ENCODE measurements at regions not wholly inside any gene's neighbourhood (a gene's known extent, or its start where the extent isn't known, plus 50 kb on each side); places are given as distances from the start of the nearest gene placed in this dataset.
"Not testable (repeated sequence)": the region's sequence is repeated elsewhere in the genome, so short reads cannot be mapped to it uniquely, and the experiment has no call there.

DNA sequence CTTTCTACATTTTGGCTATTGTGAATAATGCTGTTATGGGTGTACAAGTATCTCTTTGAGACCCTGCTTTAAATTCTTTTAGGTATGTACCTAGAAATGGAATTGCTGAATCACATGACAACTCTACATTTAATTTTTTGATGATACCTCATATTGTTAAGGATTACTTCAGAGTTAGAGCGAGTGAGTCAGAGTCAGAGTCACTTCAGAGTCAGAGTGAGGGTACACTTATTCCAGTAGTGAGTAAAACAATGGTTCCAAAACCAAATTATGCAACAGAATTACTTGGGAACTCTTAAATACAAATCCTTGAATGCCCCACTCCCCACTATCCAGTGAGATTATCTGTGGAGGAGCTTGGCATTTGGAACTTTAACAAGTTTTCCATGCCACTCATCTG lies 50.3 kb upstream of the SNRK start:
- no peak for DNase-seq (ENCODE audit: low read depth in 1 of 2, low spot score in 1 of 2)

DNA sequence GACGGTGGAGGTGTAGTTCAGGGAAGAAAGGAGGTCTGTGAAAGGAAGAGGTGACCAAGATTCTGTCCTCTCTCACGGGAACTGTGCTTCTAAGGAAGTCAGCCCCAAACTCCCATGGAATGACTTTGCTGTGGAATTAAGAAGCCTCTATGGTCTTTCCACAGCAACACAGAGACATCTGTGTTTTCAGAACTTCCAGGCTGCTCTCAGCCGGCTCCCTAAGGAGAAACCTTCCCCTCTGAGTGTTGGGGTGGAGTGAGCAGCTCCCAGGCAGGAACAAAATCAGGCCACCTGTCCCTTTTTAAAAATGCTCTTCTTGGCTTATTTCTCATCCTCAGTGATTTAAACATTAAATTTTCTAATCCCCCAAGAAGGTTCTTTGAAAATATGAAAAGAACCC lies 53.3 kb upstream of the SNRK start:
- no peak for DNase-seq (ENCODE audit: low read depth in 1 of 2, low spot score in 1 of 2)

DNA sequence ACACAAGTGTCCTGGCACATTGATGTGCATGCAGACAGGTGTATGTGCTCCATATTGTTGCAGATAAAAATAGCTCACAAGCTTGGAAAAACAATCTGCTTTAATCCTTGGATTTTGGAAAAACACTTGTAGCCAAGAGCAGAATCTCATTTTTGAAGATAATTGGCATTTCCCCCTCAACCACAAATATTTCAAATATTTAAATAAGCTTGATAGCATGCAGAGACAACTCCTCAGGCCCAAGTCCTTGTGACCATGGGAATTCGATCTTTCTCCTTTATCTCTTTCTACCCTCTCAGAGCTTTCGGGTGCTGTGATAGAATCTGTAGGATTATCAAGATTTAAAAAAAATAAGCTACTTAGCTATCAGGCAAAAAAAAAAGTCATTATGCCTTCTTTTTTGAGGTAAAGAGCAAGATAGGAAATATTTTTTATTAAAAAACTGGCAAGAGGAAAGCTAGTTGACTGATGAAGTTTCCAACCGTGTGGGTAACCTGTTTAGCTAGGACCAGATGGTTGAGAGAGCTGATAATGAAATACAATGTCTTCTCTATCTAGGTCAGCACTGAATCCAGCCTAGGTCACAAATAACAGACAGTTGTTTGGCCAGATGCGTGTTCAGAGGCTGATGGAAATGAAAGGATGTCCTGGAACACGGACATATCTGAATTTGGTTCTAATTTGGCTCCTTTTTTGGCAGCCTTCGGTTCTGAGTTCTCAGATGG lies 54.9 kb upstream of the SNRK start:
- DNase-seq (ENCODE audit: low read depth in 1 of 2, low spot score in 1 of 2): no peak

DNA sequence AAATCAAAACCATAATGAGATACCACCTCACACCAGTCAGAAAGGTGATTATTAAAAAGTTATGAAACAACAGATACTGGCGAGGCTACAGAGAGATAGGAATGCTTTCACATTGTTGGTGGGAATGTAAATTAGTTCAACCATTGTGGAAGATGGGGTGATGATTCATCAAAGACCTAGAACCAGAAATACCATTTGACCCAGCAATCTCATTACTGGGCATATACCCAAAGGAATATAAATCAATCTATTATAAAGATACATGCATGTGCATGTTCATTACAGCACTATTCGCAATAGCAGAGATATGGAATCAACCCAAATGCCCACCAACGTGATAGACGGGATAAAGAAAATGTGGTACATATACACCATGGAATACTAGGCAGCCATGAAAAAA lies 56.5 kb upstream of the SNRK start:
- DNase-seq (ENCODE audit: low read depth in 1 of 2, low spot score in 1 of 2): not testable (repeated sequence)

DNA sequence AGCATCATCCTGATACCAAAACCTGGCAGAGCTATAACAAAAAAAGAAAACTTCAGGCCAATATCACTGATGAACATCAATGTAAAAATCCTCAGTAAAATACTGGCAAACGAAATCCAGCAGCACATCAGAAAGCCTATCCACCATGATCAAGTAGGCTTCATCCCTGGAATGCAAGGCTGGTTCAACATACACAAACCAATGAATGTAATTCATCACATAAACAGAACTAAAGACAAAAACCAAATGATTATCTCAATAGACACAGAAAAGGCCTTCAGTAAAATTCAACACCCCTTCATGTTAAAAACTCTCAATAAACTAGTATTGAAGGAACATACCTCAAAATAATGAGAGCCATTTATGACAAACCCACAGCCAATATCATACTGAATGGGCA lies 58.7 kb upstream of the SNRK start:
- DNase-seq (ENCODE audit: low read depth in 1 of 2, low spot score in 1 of 2): not testable (repeated sequence)

DNA sequence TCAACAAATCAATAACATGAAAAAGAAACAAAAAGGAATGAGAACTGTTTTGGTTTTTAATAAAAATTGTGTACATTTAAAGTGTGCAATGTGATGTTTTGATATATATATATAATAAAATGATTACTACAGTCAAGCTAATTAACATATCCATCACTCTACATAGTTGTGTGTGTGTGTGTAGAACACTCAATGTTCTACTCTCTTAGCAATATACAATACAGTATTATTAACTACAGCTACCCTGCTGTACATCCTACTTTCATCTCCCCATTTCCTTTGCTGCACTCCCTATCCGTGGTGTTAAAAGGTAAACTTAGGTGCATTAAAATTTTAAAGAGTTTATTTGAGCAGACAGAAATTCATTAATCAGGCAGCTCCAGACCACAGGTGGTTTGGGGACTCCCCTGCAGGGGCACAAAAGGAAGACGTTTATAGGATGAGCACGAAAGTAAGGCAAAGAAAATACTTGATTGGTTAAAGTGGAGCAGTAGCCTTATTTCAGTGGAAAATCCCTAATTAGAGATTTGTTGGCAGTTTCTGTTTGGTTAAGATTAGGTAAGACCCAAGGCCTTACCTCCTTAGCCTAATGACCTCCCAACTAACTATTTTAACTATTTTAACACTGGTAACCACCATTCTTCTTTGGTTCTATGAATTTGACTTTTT lies 61.8 kb upstream of the SNRK start:
- DNase-seq (ENCODE audit: low read depth in 1 of 2, low spot score in 1 of 2): no peak

DNA sequence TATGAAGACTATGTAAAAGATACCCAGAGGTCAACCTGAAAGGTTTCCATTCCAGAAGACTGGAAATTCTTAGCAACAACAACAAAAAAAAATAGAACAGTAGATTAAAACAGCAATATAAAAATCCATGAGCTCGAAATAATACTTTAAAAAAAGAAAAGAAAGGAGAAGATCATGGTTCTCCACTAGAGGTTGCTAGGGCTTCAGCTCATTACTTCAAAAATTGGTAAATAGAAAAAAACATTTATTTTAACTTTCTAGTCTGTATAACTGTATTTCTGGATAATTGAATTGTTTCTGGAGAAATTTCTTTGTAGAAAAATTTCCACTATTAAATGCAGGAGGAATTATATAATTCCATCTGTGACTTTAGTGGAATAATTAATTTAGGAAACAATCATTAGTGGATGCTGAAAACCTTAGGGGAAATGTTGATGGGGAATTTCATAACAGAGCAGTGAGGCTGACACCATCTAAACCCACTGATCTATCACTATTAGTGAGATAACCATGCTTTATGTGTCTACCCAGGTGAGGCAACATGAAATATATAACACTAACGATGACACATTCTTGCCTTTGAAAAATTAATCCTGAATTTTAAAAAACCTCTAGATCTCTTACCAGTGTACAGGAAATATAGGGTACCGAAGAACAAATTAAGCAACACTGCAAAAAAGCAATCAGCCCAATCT lies 62.5 kb upstream of the SNRK start:
- no peak for DNase-seq (ENCODE audit: low read depth in 1 of 2, low spot score in 1 of 2)

DNA sequence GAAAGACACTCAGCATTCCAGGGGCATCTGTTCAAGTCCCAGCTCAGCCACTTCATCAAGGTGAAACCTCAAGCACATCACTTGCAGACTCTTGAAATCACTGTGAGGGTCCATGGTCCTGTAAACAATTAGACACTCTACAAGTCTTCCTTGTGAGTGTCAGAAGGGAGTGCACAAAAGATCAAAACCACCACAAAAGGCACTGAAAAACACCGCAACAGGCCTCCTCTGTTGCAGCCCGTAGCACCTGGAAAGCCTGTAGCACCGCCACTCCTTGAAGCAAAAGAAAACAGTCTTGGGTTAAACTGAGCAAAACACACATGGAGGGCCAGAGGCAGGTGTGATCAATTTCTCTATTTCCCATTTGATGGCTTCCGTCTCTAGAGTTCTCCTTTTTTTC lies 63.8 kb upstream of the SNRK start:
- DNase-seq (ENCODE audit: low read depth in 1 of 2, low spot score in 1 of 2): no peak

DNA sequence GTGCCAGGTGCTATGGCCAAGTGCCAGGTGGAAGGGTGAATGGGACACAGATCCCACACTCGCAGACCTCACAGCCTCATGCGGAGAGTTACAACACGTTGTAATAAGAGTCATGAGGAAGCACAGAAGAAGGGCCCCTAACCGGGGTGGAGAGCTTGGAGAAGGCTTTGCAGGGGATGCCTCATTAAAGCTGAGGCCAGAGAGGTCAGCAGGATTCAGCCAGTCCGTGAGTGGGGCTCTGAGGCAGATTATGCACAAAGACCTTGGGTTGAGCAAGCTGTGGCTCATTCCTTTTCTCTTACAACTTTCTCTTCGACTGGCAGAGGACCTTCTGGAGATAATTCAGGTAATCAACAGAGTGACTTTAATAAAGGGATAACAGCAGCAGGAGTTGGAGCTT lies 65.3 kb upstream of the SNRK start:
- no peak for DNase-seq (ENCODE audit: low read depth in 1 of 2, low spot score in 1 of 2)

DNA sequence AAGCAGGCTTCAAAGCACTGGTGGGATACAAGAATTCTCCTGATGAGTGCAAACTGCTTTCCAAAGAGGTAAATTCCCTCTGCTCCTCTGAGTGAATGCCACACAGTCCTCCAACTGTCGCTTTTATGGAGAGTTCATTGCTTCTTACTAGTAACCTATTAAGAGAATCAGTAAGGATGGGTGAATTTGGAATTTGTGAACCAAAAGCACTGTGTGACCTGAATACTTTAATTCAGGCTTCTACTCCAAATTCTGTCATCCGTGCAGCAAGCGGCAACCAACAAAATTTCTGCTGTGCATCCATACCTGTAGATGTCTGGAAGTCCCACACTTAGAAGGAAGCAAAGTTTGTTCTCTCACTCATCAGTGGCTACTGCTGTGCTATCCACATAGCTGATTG lies 66.7 kb upstream of the SNRK start:
- no peak for DNase-seq (ENCODE audit: low read depth in 1 of 2, low spot score in 1 of 2)

DNA sequence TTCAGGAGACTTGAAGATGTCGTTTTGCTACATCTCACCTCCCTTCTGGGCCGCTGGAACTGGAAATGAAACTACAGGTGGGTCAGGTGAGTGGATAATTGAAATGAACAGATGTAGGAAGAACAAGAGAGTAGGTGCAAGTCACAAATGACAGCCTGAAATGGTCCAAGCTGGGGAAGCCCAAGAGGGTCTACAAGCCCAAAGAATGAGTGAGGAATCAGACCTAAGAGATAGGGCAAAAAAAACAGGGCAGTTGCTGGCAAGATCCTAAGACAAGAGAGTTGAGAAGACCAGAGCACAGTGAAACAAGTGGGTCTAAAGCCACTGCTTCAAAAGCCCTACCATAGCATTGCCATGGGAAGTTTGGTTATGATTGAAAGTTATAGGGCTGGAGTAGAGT lies 67.4 kb upstream of the SNRK start:
- no peak for DNase-seq (ENCODE audit: low read depth in 1 of 2, low spot score in 1 of 2)

DNA sequence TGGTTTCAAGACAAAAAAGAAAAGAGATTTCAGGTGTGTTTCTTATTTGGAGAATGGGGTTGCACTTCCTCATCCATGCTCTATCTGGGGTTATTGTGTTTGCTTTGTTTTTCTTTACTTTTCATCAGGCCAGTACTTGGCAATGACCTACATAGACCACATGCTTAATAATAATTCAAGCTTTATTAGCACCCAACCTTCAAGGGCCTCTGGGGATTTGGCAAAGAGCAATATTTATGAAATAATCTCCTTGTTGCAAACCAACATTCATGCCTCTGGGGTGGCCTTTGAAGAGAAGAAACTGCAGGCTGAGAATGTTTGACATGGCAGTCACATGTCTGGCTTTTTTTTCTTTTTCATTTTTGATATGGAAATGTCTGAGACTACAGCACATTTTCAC lies 68.2 kb upstream of the SNRK start:
- DNase-seq (ENCODE audit: low read depth in 1 of 2, low spot score in 1 of 2): no peak

DNA sequence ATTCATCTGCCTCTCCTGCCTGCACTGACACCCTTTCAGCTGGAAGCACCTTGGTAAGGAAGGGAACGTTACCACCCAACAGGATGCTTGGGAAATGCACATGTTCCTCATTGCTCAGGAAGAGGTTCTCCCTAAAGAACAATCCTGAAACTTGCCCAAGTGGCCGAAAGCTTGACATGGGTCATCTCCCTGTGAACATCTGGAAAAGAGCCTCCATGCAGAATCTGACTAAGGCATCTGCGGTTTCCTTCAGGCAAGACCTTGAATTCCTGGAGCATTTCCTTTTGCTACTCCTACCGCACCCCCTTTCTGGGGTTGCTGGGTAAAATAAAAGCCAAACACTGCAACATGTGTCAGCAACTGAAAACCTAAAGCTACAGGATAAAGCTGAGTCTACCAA lies 68.7 kb upstream of the SNRK start:
- no peak for DNase-seq (ENCODE audit: low read depth in 1 of 2, low spot score in 1 of 2)

DNA sequence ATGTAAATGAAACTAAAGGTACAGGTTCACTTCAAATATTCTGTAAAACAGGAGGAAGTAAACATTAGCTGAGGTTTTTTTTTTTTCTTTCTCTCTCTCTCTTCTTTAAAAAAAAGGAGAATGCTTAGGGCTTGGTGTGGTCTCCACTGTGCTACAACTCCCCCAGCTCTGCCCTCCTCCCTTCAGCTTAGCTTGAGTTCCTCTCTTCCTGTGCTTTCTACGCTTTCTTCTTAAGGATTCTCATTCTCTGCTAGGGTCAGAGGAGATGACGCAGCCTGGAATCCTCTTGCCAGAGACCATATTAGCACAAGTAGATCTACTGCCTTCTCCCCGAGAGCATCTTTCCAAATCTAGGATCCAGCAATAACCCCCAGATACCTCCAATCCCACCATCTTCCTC lies 69.1 kb upstream of the SNRK start:
- no peak for DNase-seq (ENCODE audit: low read depth in 1 of 2, low spot score in 1 of 2)

DNA sequence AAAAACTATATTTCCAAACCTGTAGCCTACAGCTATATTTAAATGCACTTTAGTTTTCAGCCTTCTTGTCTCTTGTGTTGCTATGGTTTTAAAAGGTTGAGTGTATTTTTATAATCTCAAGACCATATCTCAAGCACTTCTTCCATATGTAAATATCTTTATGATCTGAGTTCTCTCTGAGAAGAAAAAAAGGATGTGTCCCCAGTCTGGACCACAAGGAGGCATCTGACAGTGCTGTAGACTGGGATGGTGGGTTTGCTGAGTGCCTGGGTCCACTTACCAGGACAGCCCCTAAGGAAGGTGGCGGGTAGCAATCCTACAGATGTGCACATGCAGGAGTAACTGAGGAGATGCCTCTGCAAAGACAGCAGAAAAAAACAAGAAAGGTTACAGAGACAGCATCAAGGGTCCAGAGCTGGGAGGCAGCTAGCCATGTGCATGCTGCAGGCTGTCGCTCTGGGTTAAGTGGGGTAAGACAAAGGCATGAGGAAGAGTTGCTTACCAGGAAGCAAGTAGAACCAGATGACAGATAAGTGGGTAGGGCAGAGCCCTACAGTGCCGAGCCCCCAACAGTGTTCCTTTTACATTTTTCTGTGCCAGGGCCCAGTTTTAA lies 70.6 kb upstream of the SNRK start:
- DNase-seq (ENCODE audit: low read depth in 1 of 2, low spot score in 1 of 2): no peak

DNA sequence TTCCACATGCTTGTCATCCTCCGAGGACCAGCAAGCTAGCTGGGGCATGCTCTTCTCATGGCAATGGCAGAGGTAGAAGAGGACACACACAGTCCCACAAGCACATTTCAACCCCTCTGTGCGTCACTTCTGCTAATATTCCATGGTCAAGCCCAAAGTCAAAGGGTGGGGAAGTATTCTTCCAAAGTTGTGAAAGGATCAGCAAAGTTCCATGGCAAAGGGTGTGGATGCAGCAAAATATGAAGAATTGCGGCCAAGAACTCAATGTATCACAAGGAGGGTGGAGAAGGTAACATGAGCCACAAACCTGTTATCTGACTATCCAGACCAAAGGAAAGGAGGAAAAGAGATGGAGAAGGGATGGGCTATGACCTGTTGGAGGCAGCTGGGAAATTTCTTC lies 71.2 kb upstream of the SNRK start:
- DNase-seq (ENCODE audit: low read depth in 1 of 2, low spot score in 1 of 2): no peak

DNA sequence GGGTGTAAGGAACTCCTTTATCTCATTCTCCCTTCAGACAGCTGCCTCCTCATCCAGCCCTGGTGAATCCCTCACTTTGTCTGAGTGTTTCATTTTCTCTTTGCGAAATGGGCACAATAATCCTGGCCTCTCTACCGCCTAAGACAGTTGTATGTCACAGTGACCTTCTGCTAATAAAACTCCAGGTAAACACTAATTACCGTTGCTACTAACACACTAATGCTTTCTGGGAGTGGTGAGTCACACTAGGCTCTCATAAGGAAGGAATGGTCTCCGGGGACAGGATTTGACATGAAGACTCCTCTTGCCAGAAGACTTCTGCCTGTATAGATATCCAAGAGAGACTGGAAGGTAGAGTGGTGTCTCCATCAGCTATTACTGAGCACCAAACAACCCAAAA lies 71.7 kb upstream of the SNRK start:
- DNase-seq (ENCODE audit: low read depth in 1 of 2, low spot score in 1 of 2): no peak

DNA sequence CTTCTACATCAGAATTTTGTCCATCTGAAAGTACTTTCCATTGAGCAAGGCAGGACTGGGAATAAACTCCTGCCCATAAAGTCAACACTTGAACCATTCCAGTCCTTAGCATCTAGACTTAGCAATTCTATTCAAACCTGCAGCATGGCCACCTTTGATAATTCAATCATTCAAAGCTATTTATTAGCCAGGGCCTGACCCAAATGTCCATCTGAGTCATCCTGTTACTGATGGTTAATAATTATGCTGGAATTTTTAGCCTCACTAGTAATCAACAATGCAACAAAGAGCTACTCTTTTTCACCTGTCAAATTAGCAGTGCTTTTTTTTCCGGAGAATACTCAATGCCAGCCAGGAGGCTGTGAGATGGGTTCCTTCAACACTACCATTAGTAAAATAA lies 72.7 kb upstream of the SNRK start:
- no peak for DNase-seq (ENCODE audit: low read depth in 1 of 2, low spot score in 1 of 2)

DNA sequence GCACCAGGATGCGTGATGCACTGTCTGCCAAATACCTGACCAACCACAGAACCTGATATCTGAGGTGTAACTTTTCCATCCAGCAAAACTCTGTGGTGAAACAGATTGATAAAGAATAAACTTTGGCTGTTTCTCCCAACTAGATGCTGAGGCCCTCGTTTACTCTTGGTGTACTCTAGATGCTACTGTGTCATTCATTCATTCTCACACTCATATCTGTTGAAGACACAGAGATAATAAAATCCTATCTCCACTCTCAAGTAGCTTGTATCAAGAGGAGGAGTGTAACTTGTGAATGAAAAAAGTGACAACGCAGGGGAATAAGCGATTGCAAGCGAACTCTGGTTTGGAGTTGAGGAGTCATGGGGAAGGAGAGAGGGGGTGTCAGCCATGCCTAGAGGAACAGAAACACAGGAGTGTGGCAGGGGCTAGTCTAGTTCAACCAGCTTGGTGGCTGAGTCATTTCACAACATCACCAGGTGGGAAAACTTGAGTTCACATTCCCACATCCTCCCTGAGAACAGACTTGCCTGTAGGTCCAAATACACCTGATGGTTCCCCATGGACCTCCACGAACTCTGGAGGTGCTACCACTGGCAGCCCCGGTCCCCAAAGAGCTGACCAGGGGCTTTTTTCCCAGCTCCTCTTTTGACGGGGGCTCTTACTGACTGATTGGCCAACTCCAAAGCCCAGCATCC lies 73.3 kb upstream of the SNRK start:
- DNase-seq (ENCODE audit: low read depth in 1 of 2, low spot score in 1 of 2): no peak

DNA sequence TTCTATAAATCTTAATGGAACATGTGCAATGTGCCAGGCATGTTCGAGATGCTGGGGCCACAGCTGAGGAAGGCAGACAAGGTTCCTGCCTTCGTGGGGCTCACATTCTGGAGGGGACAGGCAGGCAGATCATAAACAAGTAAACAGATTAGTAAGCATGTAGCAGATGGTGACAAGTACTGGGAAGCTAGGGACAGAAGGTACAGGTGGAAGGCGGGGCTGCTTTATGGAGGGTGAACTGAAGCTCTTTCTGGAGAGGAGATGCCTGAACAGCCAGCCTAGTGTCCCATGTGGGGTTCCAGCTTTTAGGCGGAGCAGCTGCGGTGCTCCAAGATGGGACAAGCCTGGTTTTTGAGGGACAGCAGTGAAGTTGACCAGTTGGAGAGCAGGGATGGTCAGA lies 74.7 kb upstream of the SNRK start:
- no peak for DNase-seq (ENCODE audit: low read depth in 1 of 2, low spot score in 1 of 2)

All from activated CD4-positive, alpha-beta T cell treated with anti-CD3 and anti-CD28 coated beads, Interleukin-2, amount 50 U/mL, for 24 hours (primary cell).